WTC11 (cell line): ENCODE measurements at regions not wholly inside any gene's neighbourhood (a gene's known extent, or its start where the extent isn't known, plus 50 kb on each side); places are given as distances from the start of the nearest gene placed in this dataset.

Experiments
- CTCF ChIP-seq: fragments of 200-600 bp; IDR thresholded peaks from 2 replicates; pipeline ENCODE4 v1.8.0; 2022; ENCODE audit warnings: antibody characterized with exemption
- RELA ChIP-seq: sonication (generic); formaldehyde crosslinking; IDR thresholded peaks from 2 replicates; pipeline ENCODE4 v1.8.1; 2022; ENCODE audit warnings: missing genetic modification reagents, mild to moderate bottlenecking, borderline replicate concordance
- TEAD4 ChIP-seq: sonication (generic); formaldehyde crosslinking; IDR thresholded peaks from 2 replicates; pipeline ENCODE4 v1.8.0; 2022; ENCODE audit warnings: mild to moderate bottlenecking, missing genetic modification reagents

GRCh38 chr4:43282534-43282933, 390.0 kb downstream of the GRXCR1 start:
- TF ChIP-seq CTCF (no peak), TEAD4 (no peak), RELA (no peak)
